Inflammatory macrophage (primary cell): ENCODE measurements at regions not wholly inside any gene's neighbourhood (a gene's known extent, or its start where the extent isn't known, plus 50 kb on each side); places are given as distances from the start of the nearest gene placed in this dataset.

Experiments used
- DNase-seq, 2 donors: peaks; one replicate each; pipeline ENCODE4 v3.0.0-alpha.2; 2020 to 2022

DNA sequence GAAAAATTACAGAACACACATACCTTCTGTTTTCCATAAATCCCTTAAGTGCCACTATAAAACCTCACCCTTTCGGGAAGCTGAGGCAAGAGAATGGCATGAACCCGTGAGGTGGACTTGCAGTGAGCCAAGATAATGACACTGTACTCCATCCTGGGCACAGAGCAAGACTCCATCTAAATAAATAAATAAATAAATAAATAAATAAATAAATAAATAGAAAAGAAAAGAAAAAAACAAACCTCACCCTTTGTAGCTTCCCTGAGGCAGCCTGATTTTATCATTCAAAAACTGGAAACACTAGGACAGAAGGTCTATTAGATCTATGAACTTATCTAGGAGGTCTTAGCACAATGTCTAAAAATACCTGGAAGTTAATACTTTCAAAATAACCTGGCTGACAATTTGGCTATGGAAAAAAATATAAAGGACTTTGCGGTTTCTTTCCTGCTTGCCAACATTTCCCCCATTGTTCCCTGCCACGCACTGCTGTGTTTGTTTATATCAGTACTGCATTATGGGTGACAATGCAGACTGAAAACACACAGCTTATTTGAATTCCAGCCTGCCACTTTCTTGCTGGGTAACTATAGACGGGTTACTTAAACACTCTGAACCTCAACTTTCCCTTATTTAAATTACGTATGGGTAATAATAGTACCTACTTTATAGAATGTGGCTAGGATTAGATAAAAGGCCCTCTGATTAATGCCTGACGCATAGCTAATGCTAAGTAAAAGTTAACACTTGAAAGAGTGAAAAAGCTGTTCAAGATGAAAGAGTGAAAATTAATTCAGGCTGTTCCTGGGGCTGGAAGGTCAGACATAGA is 313.0 kb downstream of the RDH14 start:
- no peak for DNase-seq

DNA sequence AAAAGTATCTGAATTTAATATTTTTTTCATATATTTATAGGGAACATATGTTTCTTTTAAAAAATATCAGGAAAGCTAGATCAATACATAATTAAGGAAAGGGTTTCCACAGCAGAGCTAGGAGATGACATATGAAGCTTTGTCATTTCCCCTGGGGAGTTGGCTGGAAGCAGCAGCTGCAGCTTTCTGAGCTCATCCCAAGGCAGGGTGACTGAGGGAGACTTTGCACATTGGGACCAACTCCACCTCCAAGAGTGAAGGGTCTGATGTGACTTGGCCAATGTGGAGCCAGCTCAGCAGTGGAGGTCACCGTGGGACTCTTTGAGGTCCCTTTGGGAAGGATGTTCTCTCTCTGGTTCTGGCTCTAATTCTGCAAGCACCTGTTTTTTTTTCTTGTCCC is 315.1 kb downstream of the RDH14 start:
- DNase-seq, result no peak

DNA sequence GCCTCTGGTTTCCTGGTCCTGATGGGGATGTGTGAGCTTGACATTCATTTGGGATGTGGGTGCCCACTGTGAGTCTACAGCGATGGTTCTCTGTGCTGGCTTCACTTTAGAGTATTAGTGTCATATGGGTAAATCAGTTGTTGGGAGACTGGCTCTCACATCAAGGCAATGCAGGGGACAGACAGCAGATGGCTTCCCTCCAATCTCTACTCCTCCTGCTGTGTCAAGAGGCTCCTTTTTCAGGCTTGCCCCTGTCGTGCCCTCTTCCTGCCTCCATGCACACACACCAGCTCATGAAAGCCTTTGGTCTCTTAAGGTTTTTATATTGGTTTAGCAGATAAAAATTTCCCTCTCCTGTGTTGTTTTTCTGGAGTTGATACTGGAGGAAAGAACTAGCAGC is 315.6 kb downstream of the RDH14 start:
- no peak for DNase-seq

DNA sequence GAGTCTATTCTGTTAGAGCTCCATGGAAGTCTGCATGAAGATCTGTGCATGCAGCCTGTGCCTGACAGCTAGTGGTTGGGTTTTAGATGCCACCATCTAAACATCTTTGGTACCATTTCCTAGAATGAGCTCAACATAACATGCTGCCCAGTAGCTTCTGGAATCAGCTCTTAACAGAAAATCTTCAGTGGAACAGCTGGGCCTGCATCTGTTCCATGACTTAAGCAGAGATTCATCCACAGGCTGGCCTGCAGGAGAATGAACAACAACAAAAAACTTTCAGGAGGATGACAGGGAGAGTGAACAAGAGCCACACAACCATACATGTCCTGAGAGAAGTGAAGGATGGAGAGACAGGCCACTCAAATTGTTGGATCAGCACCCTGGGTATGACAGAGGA is 316.6 kb downstream of the RDH14 start:
- no peak for DNase-seq

DNA sequence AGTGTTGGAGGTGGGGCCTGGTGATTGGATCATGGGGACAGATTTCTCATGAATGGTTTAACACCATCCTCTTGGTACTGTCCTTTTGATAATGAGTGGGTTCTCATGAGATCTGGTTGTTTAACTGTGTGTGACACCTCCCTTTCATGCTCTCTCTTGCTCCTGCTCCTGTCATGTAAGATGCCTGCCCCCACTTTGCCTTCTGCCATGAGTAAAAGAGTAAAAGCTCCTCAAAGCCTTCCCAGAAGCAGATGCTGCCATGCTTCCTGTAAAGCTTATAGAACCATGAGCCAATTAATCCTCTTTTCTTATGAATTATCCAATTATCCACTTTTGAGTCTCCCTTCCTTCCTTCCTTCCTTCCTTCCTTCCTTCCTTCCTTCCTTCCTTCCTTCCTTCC is 317.7 kb downstream of the RDH14 start:
- no peak for DNase-seq

DNA sequence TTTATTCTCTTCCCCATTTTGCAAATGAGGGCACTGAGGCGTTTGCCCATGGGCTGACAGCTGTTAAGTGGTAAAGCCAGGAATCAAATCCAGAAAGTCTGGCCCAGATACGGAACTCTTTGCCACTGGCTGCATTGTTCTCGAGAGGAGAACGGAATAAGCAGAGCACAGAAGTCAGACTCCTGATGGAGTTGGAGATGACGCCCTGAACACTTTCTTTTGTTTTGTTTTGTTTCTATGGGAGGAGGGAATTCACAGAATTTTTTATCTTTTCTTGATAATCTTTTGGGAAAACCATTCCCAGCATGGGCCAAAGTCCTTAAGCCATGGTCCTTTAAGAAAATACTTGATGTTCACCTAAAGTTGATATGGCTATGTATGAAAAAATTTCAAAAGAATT is 322.2 kb downstream of the RDH14 start:
- DNase-seq, result no peak

DNA sequence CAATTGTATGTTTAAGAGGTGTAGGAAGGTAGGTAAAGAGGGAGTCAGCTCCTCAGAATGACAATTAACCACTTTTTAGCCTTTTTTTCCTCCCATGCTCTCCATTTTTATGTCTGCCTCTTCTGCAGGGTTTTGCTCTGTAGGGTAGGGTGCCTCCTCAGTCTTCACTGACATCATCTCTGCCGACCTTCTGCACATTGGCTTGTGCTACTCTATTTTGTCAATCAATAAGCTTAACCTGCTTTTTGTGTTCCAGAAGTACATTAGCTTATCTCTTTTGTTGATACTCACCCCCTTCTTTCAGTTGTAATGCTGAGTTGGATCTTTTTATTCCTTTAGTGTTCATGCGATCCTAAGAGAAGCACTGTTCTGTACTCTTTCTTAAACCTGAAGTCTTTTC is 323.2 kb downstream of the RDH14 start:
- no peak for DNase-seq

DNA sequence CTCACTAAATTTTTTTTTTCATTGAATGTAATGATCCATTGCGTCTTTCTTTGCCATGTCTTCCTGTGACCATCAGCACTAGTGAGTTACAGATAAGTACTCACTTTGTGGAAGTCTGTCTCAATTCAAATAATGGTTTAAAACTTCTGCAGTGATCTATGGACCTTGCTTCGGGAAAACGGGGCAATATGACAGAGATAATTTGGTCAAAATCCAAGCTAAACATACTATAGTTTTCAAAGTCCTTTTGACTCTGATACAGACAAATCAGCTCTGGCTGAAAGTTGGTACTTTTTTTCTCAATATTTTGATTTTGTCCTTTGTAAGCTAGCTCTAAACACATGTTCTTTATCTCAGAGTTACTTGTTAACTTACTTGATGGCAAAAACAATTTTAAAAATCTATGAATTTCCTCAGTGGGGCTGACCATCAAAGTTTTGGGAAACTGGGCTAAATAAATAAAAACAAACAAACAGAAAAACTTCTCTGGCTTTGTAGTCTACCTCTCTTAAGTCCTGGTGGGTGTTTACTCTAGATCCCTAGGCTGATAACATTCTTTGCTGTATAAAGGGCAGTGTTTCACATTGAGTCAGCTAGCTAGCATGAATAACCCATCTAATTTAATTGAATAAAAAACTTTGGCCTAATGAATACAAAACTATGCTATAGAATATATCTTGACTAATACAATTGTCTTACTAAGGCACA is 327.6 kb downstream of the RDH14 start:
- DNase-seq, result no peak

DNA sequence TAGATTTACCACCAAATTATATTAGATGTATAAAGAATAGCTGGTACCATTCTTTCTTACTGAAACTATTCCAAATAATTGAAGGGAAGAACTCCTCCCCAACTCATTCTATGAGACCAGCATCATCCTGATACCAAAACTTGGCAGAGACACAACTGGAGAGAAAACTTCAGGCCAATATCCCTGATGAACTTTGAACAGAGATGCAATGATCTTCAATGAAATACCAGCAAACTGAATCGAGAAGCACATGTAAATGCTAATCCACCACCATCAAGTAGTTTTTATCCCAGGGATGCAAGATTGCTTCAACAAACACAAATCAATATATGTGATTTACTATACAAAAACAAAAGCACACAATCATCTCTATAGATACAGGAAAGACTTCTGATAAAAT is 329.8 kb downstream of the RDH14 start:
- no peak for DNase-seq

DNA sequence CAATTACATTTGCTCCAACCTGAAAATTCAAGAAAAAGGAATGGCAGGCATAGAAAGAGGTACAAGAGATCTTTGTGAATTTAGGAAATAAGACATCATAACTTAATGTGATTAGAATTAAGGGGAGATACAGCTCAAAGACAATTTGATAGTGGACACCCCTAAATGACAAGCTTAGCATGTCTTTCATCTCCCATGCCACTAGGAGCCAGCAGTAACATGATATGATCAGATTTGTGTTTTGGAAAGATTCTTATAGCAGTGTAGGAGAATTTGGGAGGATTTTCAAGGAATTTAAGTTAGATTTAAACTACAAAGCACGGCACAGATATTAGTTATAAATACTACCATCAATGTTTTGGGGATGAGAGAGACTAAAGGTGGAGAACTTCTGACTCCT is 340.8 kb downstream of the RDH14 start:
- no peak for DNase-seq

DNA sequence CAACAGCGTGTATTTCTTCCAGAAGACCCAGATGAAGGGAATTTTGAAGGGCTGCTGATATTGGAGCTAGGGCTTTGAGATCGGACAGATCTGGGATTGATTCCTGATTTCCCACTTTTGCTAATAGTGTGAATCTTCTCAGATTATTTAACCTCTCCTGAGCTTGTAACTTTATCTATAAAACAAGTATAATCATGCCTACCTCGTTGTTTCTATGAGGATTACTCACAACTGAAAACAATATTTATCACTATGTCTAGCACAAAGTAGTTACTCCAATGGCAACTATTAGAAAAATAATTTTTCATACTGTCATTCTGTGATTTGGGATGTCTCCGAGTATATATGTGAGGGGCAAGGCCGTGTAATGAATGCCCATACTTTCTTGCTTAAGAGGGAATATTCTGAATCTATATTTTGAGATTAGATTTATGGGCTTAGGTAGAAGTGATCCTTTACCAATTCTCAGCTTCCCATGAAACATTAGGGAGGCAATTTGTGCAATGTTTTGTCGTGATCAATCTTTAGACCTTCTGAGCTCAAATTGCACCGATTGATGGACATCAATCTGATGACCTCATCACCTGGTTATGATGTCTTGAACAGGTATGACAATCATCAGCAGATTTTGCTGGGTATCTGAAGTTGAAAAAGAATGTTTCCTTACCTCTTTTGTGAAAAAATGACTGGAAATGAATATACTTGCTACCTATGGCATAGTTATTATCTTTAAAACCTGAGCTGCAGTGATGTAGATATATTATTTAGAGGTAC is 339.9 kb downstream of the KCNS3 start:
- DNase-seq, result no peak

DNA sequence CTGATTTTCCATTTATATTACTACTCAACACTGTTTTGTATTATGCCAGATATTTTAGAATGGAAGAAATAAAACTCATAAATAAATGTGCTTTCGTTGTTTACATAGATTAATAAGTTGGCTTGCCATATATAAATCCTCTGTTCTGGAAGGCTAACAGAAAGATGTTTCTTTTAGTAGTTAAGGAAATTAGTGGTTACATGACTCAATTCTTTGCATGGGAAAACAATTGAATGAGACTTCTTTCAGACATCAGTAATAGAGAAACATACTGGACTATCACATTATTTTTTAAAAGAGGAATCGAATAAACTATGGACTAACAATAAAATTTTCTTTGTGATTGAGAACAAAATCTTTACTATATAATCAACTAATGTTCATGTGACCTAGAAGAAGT is 336.5 kb downstream of the KCNS3 start:
- no peak for DNase-seq

DNA sequence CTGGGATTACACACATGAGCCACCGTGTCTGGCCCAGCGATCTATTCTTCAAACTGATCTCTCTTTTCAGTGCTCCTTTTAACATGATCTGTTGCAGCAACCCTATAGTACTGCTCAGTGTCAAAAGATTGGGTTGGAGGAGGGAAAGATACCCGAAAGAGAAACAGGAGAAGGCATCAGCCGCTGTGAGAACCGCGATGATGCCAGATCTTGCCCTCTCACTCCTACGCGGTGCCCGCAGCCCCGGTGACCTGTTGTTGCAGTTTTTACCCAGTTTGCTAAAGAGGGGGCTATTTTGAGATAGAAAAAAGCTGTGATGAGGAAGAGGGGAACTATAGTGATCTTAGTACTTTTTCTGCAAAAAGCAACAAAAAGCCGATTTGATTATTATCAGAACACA is 335.5 kb downstream of the KCNS3 start:
- no peak for DNase-seq

DNA sequence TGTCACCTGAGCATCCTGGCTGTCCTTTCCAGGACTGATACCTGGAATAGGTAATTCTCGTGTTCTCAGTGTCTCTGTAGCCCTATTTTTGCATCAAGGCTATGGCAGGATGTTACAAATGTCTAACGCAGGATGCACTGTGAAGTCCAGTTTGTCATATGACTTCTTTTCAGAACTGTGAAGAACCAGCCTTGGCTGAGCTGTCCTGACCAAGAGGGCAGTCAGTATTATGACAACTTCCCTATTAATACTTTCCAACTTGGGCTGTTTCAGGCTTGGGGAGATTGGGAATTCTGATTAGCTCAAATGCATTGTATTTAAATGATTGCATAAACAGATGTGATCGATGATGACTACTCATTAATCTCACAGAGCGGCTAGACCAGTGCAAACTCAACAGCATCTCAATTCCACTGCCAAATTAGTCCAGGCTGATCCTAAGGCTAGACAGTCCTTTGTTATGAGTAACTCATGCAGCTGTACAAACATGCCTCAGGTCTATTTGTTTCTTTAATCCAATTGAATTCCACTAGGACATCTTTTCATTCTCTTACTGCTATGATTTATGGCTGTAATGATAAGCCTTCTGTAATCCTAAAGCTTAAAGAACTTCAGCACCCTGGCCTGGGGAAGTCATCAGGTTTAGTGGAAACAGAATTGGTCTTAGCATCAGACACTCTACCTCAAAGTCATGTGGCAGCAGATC is 331.6 kb downstream of the KCNS3 start:
- no peak for DNase-seq

DNA sequence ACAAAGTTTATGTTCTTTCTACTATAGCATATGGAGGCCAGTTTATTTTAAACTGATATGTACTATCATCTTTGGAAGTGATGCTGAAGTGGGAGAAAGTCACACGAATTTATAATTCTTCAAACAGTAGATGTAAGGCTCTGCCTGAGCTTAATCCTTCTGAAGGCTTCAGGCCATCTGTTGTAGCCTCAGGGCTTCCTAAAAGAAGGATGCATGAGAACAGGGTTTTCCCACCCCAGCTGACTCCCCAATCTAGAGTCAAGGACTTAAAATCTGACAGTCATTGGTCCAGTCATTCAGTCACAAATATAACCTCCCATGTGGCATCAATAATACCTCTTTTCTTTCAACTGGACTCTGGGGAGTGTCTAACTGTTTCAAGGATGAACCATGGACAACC is 330.5 kb downstream of the KCNS3 start:
- DNase-seq, result no peak

DNA sequence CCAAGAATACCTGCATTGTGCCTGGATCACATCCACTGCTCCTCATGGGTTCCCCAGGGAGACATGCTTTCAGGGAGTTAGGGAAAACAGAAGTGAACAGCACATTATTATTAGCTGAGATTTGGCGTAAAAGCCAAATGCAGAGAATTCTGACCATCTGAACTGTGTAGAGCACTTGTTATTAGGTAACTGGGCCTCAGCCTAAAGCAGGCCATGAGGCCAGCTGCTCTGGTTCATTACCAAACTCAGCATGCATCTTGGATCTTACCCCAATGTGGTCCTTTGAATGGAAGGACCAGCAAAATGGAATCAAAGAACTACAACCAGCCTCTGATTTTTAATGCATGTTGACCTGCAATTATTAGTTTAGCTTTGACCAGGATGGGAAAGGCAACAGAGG is 322.3 kb downstream of the KCNS3 start:
- DNase-seq, result no peak

DNA sequence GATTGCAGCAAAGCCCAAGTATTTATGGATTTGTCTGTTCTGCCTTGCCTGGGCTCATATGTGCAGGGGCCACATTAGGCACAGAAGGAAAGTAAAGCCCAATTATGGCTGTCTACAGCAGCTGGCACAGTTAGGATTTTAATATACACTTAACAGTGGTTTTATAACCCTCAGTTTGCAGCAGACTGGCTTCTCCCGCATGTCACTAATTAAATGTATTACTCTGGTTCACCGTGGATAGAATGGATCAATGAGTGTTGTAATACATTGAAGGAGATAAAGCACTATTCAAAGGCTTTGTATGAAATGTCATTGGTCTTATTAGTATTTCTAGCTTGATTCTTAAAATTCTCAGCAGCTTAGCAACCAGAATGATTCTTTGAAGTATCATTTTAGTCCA is 320.2 kb downstream of the KCNS3 start:
- DNase-seq, result no peak

DNA sequence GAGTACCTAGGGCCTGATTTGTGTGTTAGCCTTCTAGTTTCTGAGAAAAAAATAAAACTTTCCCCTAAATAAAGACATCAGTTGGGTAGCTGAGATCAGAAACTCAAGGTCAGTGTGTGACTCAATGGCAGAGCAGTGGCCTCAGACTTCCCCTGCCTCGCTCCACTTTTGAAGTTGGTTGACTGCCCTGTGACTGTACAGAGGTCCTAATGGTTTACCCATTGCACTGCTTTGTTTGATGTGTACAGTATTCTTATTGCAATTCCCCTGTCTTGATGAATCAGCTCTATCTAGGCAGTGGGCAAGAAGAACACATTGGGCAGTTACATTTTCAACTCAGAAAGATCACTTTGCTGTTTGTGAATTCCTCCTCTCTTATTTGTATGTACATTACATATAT is 315.7 kb downstream of the KCNS3 start:
- no peak for DNase-seq

DNA sequence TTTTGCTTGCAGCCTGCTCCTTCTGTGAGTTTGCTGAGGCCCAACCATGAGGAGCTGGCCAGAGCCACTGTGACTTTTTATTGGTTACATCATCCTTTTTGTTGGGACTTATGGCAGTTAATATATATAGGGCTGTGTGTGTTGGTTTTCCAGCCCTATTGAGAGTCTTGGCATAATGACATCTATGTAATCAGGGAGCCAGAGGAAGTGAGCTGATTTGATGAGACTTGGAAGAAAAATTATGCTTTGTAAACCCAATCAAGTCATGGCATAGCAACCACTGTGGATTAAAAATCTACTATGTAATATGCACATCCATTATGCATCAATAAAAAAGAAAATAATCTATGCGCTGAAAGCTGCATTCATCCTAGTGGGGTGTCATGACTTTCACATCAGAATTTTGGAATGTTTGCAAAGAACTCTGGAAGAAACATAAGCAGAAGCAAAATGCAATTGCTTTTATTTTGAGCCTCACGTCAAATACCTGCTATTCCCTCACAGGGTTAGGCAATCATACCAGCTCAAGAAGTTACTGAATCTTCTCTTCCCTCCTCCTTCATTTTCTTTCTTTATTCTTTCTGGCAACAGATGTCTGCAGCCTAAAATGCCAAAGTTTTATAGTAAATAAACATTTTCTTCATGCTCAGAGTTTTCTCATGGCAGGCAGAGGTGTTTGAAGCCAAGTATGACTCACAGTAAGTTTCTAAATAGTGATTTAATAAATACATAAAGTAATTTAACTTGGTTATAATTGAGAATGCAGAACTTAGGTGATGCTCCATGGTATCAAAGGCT is 308.5 kb downstream of the KCNS3 start:
- DNase-seq, result no peak

DNA sequence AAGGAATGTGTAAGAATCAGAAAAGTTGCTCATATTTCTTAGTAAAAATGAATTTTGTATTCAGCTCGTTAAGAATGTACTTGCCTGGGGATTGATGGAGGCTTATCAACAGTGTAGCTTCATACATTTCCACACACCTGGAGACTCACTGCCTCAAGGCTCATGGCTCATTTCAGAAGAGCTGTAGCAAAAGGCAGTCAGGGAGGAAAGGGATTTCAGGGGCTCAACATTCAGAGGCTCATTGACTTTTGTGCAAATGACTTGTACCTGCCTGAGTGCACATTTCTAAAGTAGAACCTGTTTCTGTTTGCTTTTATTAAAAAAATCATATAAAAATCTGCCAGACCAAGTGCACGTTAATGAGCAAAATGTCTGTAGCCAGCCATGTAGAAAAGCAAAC is 304.4 kb downstream of the KCNS3 start:
- no peak for DNase-seq

DNA sequence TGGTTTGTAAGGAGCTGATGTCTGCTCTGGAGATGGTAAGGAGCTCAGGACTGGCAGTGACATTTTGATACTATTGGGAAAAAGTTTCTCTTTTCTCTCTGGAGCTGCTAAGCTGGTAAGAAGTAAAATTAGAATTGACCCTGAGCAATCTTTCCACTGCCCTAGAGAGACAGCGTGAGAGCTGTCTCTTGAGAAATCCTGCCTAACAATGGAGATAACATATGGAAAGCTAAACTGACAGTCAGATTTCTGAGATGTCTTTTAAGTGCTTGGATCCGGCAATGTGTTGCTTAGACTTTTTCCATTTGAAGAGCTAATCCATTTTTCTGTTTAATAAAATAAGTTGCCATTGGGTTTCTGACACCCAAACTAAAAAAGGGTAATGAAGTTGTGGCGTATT is 302.4 kb downstream of the KCNS3 start:
- DNase-seq, result no peak

DNA sequence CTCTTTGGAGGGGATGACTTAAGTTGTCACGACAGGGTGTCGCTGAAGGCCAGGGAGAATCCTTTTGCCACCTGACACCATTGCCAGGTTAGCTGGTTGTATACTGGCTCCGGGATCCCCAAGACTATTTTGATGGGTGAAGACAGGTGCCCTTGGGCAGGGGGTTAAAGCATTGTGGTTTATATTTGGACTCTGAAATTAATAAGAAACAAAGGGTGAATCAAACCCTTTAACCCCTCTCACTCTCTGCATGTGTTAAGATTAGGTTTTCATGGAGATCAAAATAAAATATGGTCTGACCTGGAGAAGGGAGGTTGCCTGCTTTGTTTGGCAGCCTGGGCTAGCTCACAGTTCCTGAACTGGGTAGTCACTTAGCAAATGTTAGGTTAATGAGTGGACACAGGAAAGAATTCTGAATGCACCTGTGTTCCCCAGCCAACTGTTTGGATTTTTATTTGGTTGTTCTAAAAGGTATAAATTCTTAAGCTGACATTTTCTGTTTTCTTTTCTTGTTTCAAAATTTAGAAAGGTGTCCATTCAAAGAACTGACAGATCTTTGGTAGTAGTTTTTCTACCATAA is 301.7 kb downstream of the KCNS3 start:
- no peak for DNase-seq
